ENCODE measurements at regions not wholly inside any gene's neighbourhood (a gene's known extent, or its start where the extent isn't known, plus 50 kb on each side); places are given as distances from the start of the nearest gene placed in this dataset.

- no peaks in the 10 kb centered on the region for H3K9me3 ChIP-seq (ENCODE audit: control insufficient read depth in 2 of 2, insufficient read depth in 1 of 2, low read length in 1 of 2)
- no peak for DNase-seq (ENCODE audit: low read depth in 6 of 9, low spot score in 9 of 9)
- 97% methylated on average over 7 of the region's 7 CpGs for WGBS
- no peaks in the 10 kb centered on the region for H3K27me3 ChIP-seq (ENCODE audit: control insufficient read depth in 2 of 2, insufficient read depth in 1 of 2, low read length in 1 of 2)
- no peak overlapping the region for H3K4me3 ChIP-seq (ENCODE audit: low read length in 2 of 2)
- H3K36me3 ChIP-seq (ENCODE audit: control insufficient read depth in 2 of 2, insufficient read depth in 2 of 2, low read length in 1 of 2): no peaks in the 10 kb centered on the region
- H3K27ac ChIP-seq (ENCODE audit: low read depth in 1 of 2, low read length in 1 of 2): no peak overlapping the region
- H3K4me1 ChIP-seq (ENCODE audit: control insufficient read depth in 2 of 2, insufficient read depth in 2 of 2, low read length in 2 of 2): peaks cover 25 to 50% of the 10 kb centered on the region in 2 donors
These were observed 374.2 kb upstream of the ID2 start for GRCh38 chr2:8307606-8308180.

GRCh38 chr2:8309131-8309530, 372.7 kb upstream of the ID2 start:
- no peak for DNase-seq (ENCODE audit: low read depth in 6 of 9, low spot score in 9 of 9)
- H3K4me1 ChIP-seq (ENCODE audit: control insufficient read depth in 2 of 2, insufficient read depth in 2 of 2, low read length in 2 of 2): peaks cover 22 to 46% of the 10 kb centered on the region in 2 donors
- no peaks in the 10 kb centered on the region for H3K36me3 ChIP-seq (ENCODE audit: control insufficient read depth in 2 of 2, insufficient read depth in 2 of 2, low read length in 1 of 2)
- no peaks in the 10 kb centered on the region for H3K27me3 ChIP-seq (ENCODE audit: control insufficient read depth in 2 of 2, insufficient read depth in 1 of 2, low read length in 1 of 2)
- WGBS: 45% methylated on average over 7 of the region's 7 CpGs
- no peak overlapping the region for H3K27ac ChIP-seq (ENCODE audit: low read depth in 1 of 2, low read length in 1 of 2)
- H3K4me3 ChIP-seq (ENCODE audit: low read length in 2 of 2): no peak overlapping the region
- H3K9me3 ChIP-seq (ENCODE audit: control insufficient read depth in 2 of 2, insufficient read depth in 1 of 2, low read length in 1 of 2): no peaks in the 10 kb centered on the region

GRCh38 chr2:8310557-8311455, 371.1 kb upstream of the ID2 start:
- H3K4me1 ChIP-seq (ENCODE audit: control insufficient read depth in 2 of 2, insufficient read depth in 2 of 2, low read length in 2 of 2): peaks cover 22 to 42% of the 10 kb centered on the region in 2 donors
- peak in 2 of 9 donors; percentile 35 to 60 for DNase-seq (ENCODE audit: low read depth in 6 of 9, low spot score in 9 of 9)
- H3K36me3 ChIP-seq (ENCODE audit: control insufficient read depth in 2 of 2, insufficient read depth in 2 of 2, low read length in 1 of 2): no peaks in the 10 kb centered on the region
- no peak overlapping the region for H3K4me3 ChIP-seq (ENCODE audit: low read length in 2 of 2)
- H3K27me3 ChIP-seq (ENCODE audit: control insufficient read depth in 2 of 2, insufficient read depth in 1 of 2, low read length in 1 of 2): no peaks in the 10 kb centered on the region
- H3K27ac ChIP-seq (ENCODE audit: low read depth in 1 of 2, low read length in 1 of 2): no peak overlapping the region
- no peaks in the 10 kb centered on the region for H3K9me3 ChIP-seq (ENCODE audit: control insufficient read depth in 2 of 2, insufficient read depth in 1 of 2, low read length in 1 of 2)
- WGBS: 53% methylated on average over 12 of the region's 12 CpGs

GRCh38 chr2:8312221-8312620, 369.6 kb upstream of the ID2 start:
- DNase-seq (ENCODE audit: low read depth in 6 of 9, low spot score in 9 of 9): peak in 1 of 9 donors; percentile 44

GRCh38 chr2:8312861-8313830, 368.7 kb upstream of the ID2 start:
- Histone ChIP-seq H3K4me1 (ENCODE audit: control insufficient read depth in 2 of 2, insufficient read depth in 2 of 2, low read length in 2 of 2) (peaks cover 22 to 42% of the 10 kb centered on the region in 2 donors), H3K4me3 (ENCODE audit: low read length in 2 of 2) (no peak overlapping the region), H3K36me3 (ENCODE audit: control insufficient read depth in 2 of 2, insufficient read depth in 2 of 2, low read length in 1 of 2) (no peaks in the 10 kb centered on the region), H3K9me3 (ENCODE audit: control insufficient read depth in 2 of 2, insufficient read depth in 1 of 2, low read length in 1 of 2) (no peaks in the 10 kb centered on the region), H3K27ac (ENCODE audit: low read depth in 1 of 2, low read length in 1 of 2) (no peak overlapping the region), H3K27me3 (ENCODE audit: control insufficient read depth in 2 of 2, insufficient read depth in 1 of 2, low read length in 1 of 2) (no peaks in the 10 kb centered on the region)
- no peak for DNase-seq (ENCODE audit: low read depth in 6 of 9, low spot score in 9 of 9)
- WGBS: 89% methylated on average over 8 of the region's 8 CpGs

More at GRCh38 chr2:8312221-8312620, 369.6 kb upstream of the ID2 start:
- Histone ChIP-seq H3K27ac (ENCODE audit: low read depth in 1 of 2, low read length in 1 of 2) (no peak overlapping the region), H3K9me3 (ENCODE audit: control insufficient read depth in 2 of 2, insufficient read depth in 1 of 2, low read length in 1 of 2) (no peaks in the 10 kb centered on the region), H3K27me3 (ENCODE audit: control insufficient read depth in 2 of 2, insufficient read depth in 1 of 2, low read length in 1 of 2) (no peaks in the 10 kb centered on the region), H3K4me1 (ENCODE audit: control insufficient read depth in 2 of 2, insufficient read depth in 2 of 2, low read length in 2 of 2) (peaks cover 22 to 42% of the 10 kb centered on the region in 2 donors), H3K36me3 (ENCODE audit: control insufficient read depth in 2 of 2, insufficient read depth in 2 of 2, low read length in 1 of 2) (no peaks in the 10 kb centered on the region), H3K4me3 (ENCODE audit: low read length in 2 of 2) (no peak overlapping the region)
- 66% methylated on average over 3 of the region's 3 CpGs for WGBS

GRCh38 chr2:8314063-8314462, 367.8 kb upstream of the ID2 start:
- no peaks in the 10 kb centered on the region for H3K36me3 ChIP-seq (ENCODE audit: control insufficient read depth in 2 of 2, insufficient read depth in 2 of 2, low read length in 1 of 2)
- no peak overlapping the region for H3K27ac ChIP-seq (ENCODE audit: low read depth in 1 of 2, low read length in 1 of 2)
- 94% methylated on average over 3 of the region's 3 CpGs for WGBS
- DNase-seq (ENCODE audit: low read depth in 6 of 9, low spot score in 9 of 9): no peak
- no peaks in the 10 kb centered on the region for H3K27me3 ChIP-seq (ENCODE audit: control insufficient read depth in 2 of 2, insufficient read depth in 1 of 2, low read length in 1 of 2)
- no peaks in the 10 kb centered on the region for H3K9me3 ChIP-seq (ENCODE audit: control insufficient read depth in 2 of 2, insufficient read depth in 1 of 2, low read length in 1 of 2)
- no peak overlapping the region for H3K4me3 ChIP-seq (ENCODE audit: low read length in 2 of 2)
- peaks cover 22 to 40% of the 10 kb centered on the region in 2 donors for H3K4me1 ChIP-seq (ENCODE audit: control insufficient read depth in 2 of 2, insufficient read depth in 2 of 2, low read length in 2 of 2)

GRCh38 chr2:8315531-8316165, 366.2 kb upstream of the ID2 start:
- WGBS: 97% methylated on average over 7 of the region's 7 CpGs
- H3K4me3 ChIP-seq (ENCODE audit: low read length in 2 of 2): no peak overlapping the region
- H3K4me1 ChIP-seq (ENCODE audit: control insufficient read depth in 2 of 2, insufficient read depth in 2 of 2, low read length in 2 of 2): peaks cover 18 to 30% of the 10 kb centered on the region in 2 donors
- no peaks in the 10 kb centered on the region for H3K9me3 ChIP-seq (ENCODE audit: control insufficient read depth in 2 of 2, insufficient read depth in 1 of 2, low read length in 1 of 2)
- H3K27me3 ChIP-seq (ENCODE audit: control insufficient read depth in 2 of 2, insufficient read depth in 1 of 2, low read length in 1 of 2): no peaks in the 10 kb centered on the region
- no peak overlapping the region for H3K27ac ChIP-seq (ENCODE audit: low read depth in 1 of 2, low read length in 1 of 2)
- no peaks in the 10 kb centered on the region for H3K36me3 ChIP-seq (ENCODE audit: control insufficient read depth in 2 of 2, insufficient read depth in 2 of 2, low read length in 1 of 2)
- no peak for DNase-seq (ENCODE audit: low read depth in 6 of 9, low spot score in 9 of 9)

GRCh38 chr2:8316356-8316755, 365.5 kb upstream of the ID2 start:
- DNase-seq (ENCODE audit: low read depth in 6 of 9, low spot score in 9 of 9): no peak
- H3K36me3 ChIP-seq (ENCODE audit: control insufficient read depth in 2 of 2, insufficient read depth in 2 of 2, low read length in 1 of 2): no peaks in the 10 kb centered on the region
- no peak overlapping the region for H3K27ac ChIP-seq (ENCODE audit: low read depth in 1 of 2, low read length in 1 of 2)
- H3K4me3 ChIP-seq (ENCODE audit: low read length in 2 of 2): no peak overlapping the region
- WGBS: 93% methylated on average over 1 of the region's 1 CpG
- H3K27me3 ChIP-seq (ENCODE audit: control insufficient read depth in 2 of 2, insufficient read depth in 1 of 2, low read length in 1 of 2): no peaks in the 10 kb centered on the region
- H3K4me1 ChIP-seq (ENCODE audit: control insufficient read depth in 2 of 2, insufficient read depth in 2 of 2, low read length in 2 of 2): peaks cover 11 to 23% of the 10 kb centered on the region in 2 donors
- H3K9me3 ChIP-seq (ENCODE audit: control insufficient read depth in 2 of 2, insufficient read depth in 1 of 2, low read length in 1 of 2): no peaks in the 10 kb centered on the region
